ENCODE measurements at regions not wholly inside any gene's neighbourhood (a gene's known extent, or its start where the extent isn't known, plus 50 kb on each side); places are given as distances from the start of the nearest gene placed in this dataset.
A peak's percentile ranks its signal among the peaks of the same experiment; 100 is the strongest.

DNA sequence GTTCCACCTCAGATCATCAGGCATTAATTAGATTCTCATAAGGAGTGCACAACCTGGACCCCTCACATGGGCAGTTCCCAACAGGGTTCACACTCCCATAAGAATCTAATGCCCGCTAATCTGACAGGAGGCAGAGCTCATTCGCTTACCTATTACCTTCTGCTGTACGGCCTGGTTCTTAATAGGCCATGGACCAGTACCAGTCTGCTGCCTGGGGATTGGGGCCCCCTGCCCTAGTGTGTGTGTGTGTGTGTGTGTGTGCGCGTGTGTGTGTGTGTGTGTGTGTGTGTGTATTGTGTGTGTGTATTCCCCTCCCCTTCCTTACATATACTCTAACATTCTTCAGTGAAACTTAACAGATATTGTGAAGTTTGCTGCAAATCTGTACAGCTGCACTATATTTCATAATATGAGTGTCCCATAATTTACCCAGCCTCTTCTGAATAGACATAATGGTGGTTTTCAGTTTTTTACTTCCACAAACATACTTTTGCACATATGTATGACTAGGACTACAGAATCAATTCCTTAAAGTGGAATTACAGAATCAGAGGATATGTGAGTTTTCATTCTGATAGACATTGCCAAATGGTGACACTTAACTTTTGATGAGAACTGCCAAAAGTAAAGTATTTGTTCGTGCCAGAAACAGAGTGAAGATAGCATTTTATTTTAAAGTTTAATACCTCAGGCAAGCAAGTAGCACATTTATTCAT is 205.2 kb upstream of the EEA1 start:
- TF ChIP-seq, protein P1, sequence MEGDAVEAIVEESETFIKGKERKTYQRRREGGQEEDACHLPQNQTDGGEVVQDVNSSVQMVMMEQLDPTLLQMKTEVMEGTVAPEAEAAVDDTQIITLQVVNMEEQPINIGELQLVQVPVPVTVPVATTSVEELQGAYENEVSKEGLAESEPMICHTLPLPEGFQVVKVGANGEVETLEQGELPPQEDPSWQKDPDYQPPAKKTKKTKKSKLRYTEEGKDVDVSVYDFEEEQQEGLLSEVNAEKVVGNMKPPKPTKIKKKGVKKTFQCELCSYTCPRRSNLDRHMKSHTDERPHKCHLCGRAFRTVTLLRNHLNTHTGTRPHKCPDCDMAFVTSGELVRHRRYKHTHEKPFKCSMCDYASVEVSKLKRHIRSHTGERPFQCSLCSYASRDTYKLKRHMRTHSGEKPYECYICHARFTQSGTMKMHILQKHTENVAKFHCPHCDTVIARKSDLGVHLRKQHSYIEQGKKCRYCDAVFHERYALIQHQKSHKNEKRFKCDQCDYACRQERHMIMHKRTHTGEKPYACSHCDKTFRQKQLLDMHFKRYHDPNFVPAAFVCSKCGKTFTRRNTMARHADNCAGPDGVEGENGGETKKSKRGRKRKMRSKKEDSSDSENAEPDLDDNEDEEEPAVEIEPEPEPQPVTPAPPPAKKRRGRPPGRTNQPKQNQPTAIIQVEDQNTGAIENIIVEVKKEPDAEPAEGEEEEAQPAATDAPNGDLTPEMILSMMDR (IDR thresholded peaks at IDR 0.05; ENCODE audit: unreplicated experiment): no peak
- Mint-ChIP-seq H3K9me3 (ENCODE audit: low read depth) (no peaks in the 10 kb centered on the region), H3K36me3 (ENCODE audit: insufficient read depth) (no peaks in the 10 kb centered on the region), H3K27me3 (no peaks in the 10 kb centered on the region), H3K4me1 (ENCODE audit: low read depth) (peaks cover 32% of the 10 kb centered on the region), H3K27ac (peak overlapping the region; percentile 18), H3K4me3 (ENCODE audit: low read depth) (no peak overlapping the region)
- no peak for DNase-seq (ENCODE audit: low spot score, unreplicated experiment)

DNA sequence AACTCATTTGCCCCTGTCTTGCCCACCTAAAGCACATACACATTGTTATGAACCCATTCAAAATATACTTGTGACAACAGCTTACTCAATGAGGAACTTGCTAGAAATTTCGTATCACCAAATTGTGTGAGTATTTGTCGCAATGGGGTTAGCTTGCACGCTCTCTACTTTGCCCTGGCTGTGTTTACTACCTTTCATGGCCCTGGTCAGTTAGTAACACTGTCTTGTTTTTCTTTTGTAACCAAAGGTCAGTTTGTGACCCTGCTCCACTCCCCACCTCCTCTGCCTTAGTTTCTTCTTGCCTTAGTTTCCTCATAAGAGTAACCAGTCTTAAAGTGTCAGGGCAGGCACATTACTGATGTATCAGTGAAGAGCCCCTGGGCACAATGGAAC is 205.8 kb upstream of the EEA1 start:
- Mint-ChIP-seq H3K27ac (peak overlapping the region; percentile 58), H3K27me3 (no peaks in the 10 kb centered on the region), H3K9me3 (ENCODE audit: low read depth) (no peaks in the 10 kb centered on the region), H3K4me1 (ENCODE audit: low read depth) (peaks cover 32% of the 10 kb centered on the region), H3K36me3 (ENCODE audit: insufficient read depth) (no peaks in the 10 kb centered on the region), H3K4me3 (ENCODE audit: low read depth) (no peak overlapping the region)
- TF ChIP-seq, protein P1 (IDR thresholded peaks at IDR 0.05; ENCODE audit: unreplicated experiment): no peak
- no peak for DNase-seq (ENCODE audit: low spot score, unreplicated experiment)

DNA sequence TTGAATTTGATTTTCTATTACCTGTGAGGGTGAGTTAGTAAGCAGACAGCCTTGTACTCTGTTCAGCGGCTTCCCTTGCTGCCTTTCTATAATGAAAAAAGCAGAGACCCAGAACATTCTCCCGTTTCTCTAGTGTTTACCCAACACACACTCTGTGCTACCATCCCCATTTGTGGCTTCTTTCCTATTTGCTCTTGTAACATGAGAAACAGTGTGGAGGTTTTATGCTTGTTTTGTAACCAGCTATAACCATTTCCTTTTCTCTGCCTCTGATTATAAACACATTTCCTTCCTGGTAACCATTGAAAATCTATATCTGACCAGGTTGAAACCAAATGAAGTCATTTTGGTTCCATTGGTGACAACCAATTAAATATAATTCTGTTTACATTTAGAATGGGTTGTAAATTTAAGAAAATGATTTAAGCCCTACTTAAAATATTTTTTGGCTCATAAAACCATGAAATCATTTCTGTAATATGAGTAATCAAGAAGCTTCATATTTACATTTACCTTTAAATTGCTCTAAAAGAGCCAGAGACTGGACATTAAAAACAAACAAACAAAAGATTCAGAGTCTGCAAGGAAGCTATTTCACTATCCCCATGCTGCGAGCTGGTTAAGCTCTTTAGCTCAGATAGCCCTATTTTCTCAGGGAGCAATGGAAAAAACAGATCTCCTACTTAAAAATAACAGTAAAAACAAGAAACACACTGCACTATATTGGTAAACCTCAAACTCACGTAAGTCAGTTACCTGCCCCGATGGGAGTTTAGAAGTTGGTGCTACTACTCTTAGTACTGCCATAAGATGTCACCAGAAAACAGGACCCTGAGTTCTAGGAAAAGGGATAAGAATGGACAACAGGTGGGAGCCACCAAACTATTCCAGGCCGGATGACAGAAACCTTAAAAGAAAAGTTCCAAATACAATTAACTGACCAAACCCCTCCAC is 206.5 kb upstream of the EEA1 start:
- DNase-seq (ENCODE audit: low spot score, unreplicated experiment): no peak
- Mint-ChIP-seq H3K4me3 (ENCODE audit: low read depth) (no peak overlapping the region), H3K27ac (no peak overlapping the region), H3K4me1 (ENCODE audit: low read depth) (peaks cover 32% of the 10 kb centered on the region), H3K9me3 (ENCODE audit: low read depth) (no peaks in the 10 kb centered on the region), H3K36me3 (ENCODE audit: insufficient read depth) (no peaks in the 10 kb centered on the region), H3K27me3 (no peaks in the 10 kb centered on the region)
- TF ChIP-seq, protein P1 (IDR thresholded peaks at IDR 0.05; ENCODE audit: unreplicated experiment): no peak

DNA sequence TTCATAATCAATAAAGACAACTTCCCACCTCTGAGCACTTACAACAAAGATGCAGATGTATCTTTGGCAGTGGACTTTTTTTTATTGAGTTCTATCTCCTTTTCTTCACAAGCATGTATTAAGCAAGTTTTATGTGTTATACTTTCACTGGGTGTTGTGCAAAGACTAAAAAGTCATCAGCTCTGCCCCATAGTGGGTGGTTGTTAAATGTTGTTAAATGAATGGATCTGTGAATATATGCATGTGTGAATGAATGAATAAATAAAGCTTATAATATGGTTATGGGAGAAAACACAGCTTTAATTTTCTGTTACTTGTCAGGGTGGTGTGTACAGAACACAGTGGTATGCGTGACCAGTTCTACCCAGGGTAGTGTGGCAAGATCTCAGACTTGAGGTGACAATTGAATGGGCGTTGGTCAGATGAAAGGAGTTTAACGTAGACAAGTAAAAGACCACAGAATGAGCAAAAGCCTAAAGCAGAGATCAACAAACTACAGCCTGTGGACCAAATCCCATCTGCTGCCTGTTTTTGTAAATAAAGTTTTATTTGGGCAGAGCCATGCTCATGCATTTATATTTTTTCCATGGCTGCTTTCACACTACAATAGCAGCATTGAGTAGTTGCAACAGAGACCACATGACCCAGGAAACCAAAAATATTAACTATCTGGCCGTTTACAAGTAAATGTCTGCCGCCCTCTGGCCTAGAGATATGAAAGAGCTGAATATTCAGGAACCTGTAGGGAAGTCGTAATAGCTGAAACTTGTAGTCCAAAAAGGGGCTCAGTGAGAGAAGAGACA is 207.4 kb upstream of the EEA1 start:
- Mint-ChIP-seq H3K27me3 (no peaks in the 10 kb centered on the region), H3K4me3 (ENCODE audit: low read depth) (no peak overlapping the region), H3K9me3 (ENCODE audit: low read depth) (no peaks in the 10 kb centered on the region), H3K27ac (peak overlapping the region; percentile 15), H3K36me3 (ENCODE audit: insufficient read depth) (no peaks in the 10 kb centered on the region), H3K4me1 (ENCODE audit: low read depth) (peaks cover 32% of the 10 kb centered on the region)
- TF ChIP-seq, protein P1 (IDR thresholded peaks at IDR 0.05; ENCODE audit: unreplicated experiment): no peak
- no peak for DNase-seq (ENCODE audit: low spot score, unreplicated experiment)

Data from progenitor cell of endocrine pancreas (in vitro differentiated cells).